Erythroblast (primary cell): ENCODE measurements at regions not wholly inside any gene's neighbourhood (a gene's known extent, or its start where the extent isn't known, plus 50 kb on each side); places are given as distances from the start of the nearest gene placed in this dataset.
"Not testable (repeated sequence)": the region's sequence is repeated elsewhere in the genome, so short reads cannot be mapped to it uniquely, and the experiment has no call there.

Experiments
- DNase-seq, 2 experiments: peaks; one replicate each; lab custom pipeline; 2025; lab: John Stamatoyannopoulos, UW
- GATA1 ChIP-seq: IDR thresholded peaks from 2 replicates; pipeline ENCODE4 v1.6.1; 2011; ENCODE audit warnings: low read depth, mild to moderate bottlenecking, control low read depth, low read length, moderate library complexity
- POLR2A ChIP-seq: IDR thresholded peaks from 2 replicates; pipeline ENCODE4 v1.6.1; 2011; ENCODE audit warnings: mild to moderate bottlenecking, low read length

DNA sequence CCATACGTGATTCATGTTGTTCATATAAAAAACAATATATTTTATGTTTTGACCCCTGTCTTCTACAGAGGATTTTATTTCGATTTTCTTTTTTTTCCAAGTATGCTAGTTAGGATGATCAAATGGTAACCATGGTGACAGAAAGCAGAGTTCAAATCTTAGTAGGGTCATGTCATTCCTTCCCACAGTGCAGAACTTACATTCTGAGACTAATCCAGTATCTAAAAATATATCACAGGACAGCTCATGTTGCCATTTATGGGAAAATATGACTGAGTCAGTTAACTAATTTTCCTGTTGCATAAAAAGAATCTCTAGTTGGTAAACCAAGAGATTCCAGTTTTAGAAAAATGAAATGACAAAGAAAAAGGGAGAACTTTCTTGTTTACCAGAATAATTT, 209.5 kb downstream of the PARM1 start:
- no peak for DNase-seq
- TF ChIP-seq POLR2A (no peak), GATA1 (no peak)

DNA sequence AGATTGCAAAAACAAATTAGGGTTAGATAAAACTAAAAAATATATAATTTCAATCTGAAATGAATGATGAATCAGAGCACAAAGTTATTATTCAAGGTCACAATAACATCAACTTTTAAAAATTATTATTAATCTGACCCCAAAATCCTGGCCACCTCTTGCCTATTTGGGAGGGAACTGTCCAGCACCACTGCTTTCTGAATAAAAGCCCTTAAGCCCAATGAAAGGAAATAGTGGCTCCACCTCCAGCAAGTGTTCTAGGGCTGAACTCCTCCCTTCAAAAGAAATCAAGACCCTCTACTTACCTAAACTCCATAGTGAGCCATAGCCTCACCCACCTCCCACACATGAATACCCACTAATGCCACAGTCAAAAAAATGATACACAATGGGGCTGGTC, 208.2 kb downstream of the PARM1 start:
- TF ChIP-seq POLR2A (no peak), GATA1 (no peak)
- DNase-seq: no peak

DNA sequence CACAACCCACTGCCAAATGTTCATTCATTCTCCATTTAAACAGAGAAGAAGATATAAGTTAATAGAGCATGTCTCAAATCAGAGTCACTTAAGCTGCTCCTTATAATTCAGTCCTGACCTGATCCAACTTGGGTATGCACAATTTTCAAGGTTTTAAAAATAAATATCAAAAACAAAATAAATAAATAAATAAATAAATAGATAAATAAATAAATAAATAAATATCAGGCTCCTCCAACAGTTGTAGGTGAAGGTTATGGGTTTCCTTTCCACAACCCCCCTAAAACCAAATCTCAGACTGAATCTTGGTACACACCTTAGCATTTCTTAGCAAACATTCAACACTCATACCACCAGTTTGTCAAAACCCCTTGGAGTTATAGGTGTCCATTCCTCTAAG, 204.4 kb downstream of the PARM1 start:
- TF ChIP-seq POLR2A (no peak), GATA1 (no peak)
- no peak for DNase-seq

DNA sequence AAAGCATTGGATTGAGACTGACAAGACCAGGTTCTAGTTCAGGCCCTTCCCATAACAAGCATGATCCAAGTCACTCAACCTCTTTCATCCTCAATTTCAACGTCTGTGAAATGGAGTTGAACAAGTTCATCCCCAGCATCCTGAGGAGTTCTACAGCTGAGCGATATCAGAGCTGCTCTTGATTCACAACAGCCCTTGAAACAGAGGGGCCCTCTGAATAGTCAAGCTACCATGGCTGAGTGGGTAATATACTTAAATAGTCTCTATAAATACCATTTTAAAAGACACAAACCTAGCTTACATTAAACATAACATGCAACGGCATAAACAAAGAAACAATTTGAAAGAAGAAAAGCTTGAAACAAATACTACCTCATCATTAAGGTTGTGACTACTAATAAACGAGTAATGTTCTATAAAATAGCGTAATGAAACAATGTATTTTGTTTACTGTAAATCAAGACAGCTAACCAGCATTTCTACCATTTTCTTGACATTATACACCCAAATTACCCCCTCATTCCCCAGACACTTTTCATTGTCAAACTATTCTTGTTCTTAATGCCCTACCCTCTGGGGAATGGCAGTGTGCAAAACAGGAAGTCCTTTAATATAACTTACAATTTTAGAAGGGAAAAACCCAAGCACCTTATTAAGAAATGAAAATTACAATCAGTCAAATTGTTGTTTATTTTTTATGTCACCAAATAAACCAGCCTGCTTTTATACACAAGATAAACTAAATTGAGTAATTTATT, 202.3 kb downstream of the PARM1 start:
- no peak for DNase-seq
- TF ChIP-seq POLR2A: no peak
- TF ChIP-seq GATA1: no peak

DNA sequence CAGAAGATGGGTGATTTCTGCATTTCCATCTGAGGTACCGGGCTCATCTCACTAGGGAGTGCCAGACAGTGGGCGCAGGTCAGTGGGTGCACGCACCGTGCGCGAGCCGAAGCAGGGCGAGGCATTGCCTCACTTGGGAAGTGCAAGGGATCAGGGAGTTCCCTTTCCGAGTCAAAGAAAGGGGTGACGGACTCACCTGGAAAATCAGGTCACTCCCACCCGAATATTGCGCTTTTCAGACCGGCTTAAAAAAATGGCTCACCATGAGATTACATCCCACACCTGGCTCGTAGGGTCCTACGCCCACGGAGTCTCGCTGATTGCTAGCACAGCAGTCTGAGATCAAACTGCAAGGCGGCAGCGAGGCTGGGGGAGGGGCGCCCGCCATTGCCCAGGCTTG, 194.0 kb downstream of the PARM1 start:
- DNase-seq: not testable (repeated sequence)

DNA sequence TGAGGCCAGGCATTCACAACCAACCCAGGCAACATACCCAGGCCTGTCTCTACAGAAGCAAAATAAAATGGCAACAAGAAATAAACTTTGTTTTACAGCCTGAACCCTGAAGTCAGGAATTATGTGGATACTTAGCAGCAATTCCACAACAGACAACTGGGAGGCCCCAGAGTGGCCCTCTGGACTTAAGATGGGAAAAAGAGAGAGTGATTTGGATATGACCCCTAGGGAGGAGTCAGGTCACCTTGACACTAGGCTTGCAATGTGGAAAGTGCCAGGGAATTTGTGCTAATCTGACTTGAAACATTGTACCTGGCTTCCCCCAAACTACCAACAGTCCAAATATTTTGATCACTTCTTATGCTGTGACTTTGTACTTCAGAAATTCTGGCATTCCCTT, 193.1 kb downstream of the PARM1 start:
- no peak for DNase-seq
- TF ChIP-seq POLR2A (no peak), GATA1 (no peak)

DNA sequence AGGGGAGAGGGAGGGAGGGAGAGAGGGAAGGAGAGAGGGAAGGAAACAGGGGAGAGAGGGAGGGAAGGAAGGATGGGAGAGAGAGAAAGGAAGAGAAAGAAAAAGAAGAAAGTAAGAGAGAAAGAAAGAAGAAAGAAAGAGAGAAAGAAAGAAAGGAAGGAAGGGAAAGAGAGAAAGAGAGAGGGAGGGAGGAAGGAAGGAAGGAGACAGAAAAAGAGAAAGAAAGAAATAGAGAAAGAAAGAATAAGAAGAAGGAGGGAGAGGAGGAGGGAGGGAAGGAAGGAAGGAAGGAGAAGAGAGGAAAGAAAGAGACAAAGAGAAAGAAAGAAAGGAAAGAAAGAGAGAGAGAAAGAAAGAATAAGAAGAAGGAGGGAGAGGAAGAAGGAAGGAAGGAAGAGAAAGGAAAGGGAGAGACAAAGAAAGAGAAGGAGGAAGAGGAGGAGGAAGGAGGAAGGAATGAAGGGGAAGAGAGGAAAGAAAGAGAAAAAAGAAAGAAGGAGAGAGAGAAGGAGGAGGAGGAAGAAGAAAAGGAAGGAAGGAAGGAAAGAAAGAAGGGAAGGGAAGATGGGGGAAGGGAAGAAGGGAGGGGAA, 189.6 kb downstream of the PARM1 start:
- TF ChIP-seq POLR2A (no peak), GATA1 (no peak)
- no peak for DNase-seq

DNA sequence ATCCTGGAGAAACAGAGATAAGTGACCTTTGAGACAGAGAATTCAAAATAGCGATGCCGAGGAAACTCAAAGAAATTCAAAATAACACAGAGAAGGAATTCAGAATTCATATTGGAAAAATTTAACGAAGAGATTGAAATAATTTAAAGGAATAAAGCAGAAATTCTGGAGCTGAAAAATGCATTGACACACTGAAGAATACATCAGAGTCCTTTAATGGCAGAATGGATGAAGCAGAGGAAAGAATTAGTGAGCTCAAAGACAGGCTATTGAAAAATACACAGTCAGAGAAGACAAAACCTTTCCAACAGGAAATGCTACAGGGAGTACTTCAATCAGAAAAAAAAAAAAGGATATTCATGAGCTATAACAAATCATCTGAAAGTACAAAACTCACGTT, 185.8 kb downstream of the PARM1 start:
- DNase-seq: no peak
- TF ChIP-seq GATA1: no peak
- no peak for TF ChIP-seq POLR2A

DNA sequence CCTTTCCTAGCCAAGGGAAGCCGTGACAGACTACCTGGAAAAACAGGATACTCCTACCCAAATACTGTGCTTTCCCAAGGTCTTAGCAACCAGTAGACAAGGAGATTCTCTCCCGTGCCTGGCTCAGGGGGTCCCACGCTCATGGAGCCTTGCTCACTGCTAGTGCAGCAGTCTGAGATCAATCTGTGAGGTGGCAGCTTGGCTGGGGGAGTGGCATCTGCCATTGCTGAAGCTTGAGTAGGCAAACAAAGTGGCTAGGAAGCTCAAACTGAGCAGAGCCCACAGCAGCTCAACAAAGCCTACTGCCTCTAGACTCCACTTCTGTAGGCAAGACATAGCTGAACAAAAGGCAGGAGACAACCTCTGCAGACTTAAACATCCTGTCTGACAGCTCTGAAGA, 177.1 kb downstream of the PARM1 start:
- DNase-seq: no peak

DNA sequence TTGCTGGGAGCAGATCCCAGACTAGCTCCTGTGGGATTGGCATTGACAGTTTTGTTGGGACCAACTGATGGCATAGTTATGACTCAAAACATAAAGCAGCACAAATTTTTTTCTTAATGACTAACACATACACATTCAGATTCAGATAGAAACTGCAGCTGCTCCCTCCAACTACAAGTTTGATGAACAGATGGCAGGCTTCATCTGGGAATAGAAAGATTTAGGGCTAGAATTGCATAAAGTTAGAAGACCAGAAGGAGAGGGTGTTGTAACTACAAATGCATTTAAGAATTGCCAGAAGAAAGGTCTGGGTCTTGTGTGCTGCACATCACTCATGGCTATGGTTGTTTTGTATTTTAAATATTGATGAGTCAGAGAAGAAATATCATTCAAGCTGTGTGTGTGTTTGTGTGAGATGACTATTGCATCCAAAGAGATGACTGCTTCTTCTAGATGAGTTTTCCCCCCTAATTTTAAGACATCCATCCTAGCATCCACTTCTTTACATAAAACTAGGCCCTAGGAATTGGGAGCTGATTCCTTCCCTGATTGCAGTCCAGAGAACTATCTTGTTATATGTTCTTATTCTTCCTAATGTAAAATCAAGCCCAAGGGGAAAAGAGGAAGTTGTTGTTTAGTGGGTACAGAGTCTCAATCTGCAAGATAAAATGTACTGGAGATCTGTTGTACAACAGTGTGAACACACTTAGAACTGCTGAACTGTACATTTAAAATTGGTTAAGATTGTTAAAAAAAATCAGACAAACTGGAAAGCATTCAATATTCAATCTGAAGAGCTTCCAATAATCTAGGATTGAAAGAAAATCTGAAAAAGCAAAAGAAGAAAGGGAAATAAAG, 175.1 kb downstream of the PARM1 start:
- TF ChIP-seq GATA1 (no peak), POLR2A (no peak)
- DNase-seq: no peak

More for the DNA sequence above, 177.1 kb downstream of the PARM1 start:
- no peak for TF ChIP-seq GATA1

DNA sequence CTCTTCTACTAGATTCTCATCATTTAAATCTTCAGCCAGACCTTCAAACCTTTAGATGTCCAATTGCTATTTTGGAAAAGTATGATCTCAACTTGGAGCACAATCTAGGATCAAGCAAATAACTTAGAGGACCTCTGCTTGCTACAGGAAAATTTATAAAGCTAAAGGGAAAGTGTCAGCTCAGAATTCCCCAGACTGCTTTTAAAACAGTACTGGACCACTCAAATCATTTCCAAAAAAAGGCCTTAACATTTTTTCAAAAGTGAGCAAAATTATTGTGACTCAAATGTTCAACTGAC, 169.8 kb downstream of the PARM1 start:
- TF ChIP-seq POLR2A (no peak), GATA1 (no peak)
- no peak for DNase-seq

DNA sequence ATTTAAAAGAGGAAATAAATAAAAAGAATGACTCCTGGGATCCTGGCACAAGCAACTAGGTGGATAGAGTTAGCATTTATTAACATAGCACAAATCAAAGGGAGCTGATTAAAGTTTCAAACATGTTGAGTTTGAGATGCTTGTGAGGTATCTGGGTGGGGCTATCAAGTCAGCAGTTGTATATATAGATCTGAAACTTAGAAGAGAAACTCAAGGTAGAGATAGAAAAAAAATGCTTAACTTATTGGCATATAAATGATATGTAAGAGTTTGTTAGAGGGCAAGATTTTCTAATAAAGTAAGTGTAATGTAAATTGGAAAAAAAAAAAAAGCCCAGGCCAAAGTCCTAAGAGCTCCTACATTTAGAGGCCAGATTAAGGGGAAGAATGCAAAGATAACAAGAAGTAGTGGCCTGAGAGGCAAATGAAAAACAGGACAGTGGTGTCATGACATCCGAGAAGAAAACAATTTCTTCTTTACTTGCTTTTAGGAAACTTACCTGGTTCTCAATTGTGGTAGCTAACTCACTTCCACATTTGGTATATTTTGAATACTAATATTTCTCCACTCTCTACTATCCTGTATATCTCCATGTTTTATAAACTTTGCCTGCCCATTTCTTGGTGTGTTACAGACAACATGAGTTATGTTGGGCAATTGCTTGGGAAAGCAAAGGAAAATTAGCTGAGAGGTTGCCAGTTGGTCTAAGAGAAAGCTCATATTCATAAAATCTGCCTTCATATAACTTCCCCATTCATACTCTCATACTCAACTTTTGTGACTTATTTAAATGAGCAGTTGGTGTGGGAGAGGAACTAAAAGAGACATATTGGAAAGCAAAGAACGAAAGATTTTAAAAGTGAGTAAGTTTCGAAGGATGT, 169.2 kb downstream of the PARM1 start:
- no peak for TF ChIP-seq GATA1
- TF ChIP-seq POLR2A: no peak
- DNase-seq: no peak
